GM19324 (cell line): ENCODE measurements at regions not wholly inside any gene's neighbourhood (a gene's known extent, or its start where the extent isn't known, plus 50 kb on each side); places are given as distances from the start of the nearest gene placed in this dataset.

ENCODE experiments used
- ATAC-seq: cut with Tn5 transposase; IDR thresholded peaks from one replicate; pipeline ENCODE4 v1.9.1; 2021; ENCODE audit warnings: mild to moderate bottlenecking, moderate library complexity; ENCODE audit not compliant: unreplicated experiment, low FRiP score

DNA sequence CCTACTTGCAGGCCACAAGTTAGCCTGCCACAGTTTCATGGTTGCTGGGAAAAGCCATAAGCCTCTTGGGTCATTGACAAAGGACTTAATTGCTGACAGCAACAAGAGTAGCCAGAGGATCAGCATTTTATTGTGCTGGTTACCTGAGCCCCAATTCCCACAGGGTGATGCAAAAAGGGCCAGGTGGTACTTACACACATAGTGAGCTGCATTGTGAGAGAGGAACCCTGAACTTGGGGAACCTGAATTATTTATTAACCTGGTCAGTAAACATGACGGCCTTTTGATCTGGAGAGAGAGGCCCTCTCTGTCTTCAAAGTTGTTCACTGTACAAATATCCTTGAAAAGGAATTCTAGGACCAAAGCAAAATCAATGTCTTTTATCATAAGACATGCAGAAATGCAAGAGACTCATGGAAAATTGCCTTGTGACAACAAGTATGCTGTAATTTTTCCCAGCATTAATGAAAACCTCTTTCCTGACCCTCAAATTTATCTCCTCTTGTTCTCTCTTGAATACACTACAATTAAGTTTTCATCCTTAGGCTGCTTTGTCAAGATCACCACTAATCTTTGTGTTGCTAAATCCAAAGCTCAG lies 102.9 kb upstream of the PHYHIPL start:
- ATAC-seq, result peak; percentile 57

DNA sequence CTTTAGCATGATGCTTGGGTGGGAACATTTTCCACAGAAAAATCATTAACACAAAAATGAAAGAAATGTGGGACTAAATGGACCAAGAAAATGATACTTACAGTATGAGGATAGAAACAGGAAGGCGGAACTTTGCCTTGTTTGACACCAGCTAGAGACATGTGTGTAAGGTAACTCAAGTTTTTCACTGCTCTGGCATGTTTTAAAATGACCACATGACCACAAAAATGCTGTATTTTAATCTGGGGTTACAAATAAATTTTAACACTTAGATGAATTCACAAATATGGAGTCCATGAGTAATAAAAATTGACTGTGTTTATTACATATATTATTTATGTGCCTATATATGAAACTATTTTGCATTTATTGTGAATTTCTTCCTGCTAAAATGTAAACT lies 100.9 kb upstream of the PHYHIPL start:
- no peak for ATAC-seq

GRCh38 chr10:59077855-59078254 lies 98.6 kb upstream of the PHYHIPL start:
- ATAC-seq, result no peak

GRCh38 chr10:59078978-59079377 lies 97.5 kb upstream of the PHYHIPL start:
- ATAC-seq, result no peak

GRCh38 chr10:59079386-59080226 lies 96.8 kb upstream of the PHYHIPL start:
- ATAC-seq, result no peak

- no peak for ATAC-seq
Measured at GRCh38 chr10:59082249-59082648, 94.2 kb upstream of the PHYHIPL start.

GRCh38 chr10:59085054-59085453 lies 91.4 kb upstream of the PHYHIPL start:
- no peak for ATAC-seq

DNA sequence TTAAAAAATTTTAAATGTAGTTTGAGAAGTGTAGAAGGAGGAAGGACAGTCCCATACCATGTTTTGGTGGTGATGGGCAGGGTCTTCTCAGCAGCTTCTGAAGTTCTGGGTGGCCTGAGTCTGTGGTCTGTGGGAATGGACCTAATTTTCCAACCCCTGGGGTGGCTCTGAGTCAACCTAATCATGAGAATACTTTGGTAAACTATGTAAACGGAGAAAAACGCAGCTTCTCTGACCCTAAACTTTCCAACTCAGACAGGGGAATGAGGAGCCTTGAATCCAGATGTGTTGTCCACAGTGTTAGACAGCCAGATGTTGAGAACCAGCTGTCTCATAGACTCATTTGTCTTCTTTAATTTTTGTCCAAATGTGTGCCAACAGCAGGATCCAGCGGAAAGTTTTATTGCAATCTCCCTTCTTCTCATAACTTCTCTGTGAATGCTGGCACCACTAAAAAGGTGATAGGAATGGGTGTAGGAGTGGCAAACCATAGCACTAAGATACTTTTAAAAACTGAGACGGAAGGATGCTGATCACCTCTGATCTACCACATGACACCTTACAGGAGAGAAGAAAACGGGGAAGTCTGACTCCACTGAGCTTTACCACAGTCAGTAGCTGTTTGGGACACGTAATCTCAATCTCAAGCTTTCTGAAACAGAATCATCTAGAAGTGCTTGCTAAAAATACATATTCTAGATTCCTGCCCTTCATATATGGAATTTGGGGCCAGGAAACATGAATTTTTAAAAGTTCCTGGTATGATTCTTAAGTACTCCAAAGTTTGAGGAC lies 90.5 kb upstream of the PHYHIPL start:
- no peak for ATAC-seq

DNA sequence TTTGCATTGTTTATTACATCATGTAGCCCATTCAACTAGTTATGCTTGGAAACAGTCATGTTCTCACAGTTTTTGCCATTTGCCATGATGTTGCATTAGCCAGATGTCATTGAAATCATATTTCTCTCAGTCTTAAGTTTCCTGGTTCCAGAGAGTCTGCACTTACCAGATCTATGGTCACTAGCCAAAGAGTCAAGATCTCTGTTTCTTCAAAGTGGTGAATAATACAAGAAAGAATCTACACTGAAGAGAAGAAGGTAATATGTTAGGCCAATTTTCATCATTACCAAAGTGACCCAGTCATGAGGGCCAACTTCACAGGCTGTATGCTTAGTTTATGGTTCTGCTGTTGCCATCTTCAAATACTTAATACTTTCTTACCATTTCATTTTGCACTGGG lies 89.0 kb upstream of the PHYHIPL start:
- no peak for ATAC-seq

- no peak for ATAC-seq
Measured at GRCh38 chr10:59088912-59089573, 87.4 kb upstream of the PHYHIPL start.

- no peak for ATAC-seq
Measured at GRCh38 chr10:59090817-59091622, 85.4 kb upstream of the PHYHIPL start.

- no peak for ATAC-seq
Measured at GRCh38 chr10:59093461-59093860, 83.0 kb upstream of the PHYHIPL start.

DNA sequence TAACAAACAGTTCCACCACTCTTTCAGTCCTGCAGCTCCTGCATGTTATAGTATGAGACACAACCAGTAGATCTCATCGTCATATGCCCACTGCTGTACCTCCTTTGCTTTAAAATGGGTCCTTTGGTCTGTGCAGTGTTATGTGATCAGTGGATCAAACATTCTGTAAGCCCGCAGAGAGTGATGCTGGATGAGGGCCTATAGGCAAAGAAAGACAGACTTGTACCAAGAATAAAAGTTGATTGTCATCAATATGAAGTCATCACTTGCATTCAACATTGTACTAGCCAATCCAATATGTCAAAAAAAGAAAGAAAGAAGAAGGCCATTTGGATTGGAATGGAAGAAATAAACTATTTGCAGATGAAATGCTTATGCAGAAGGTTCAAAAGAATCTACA lies 79.8 kb upstream of the PHYHIPL start:
- no peak for ATAC-seq

GRCh38 chr10:59098387-59098786 lies 78.1 kb upstream of the PHYHIPL start:
- no peak for ATAC-seq

- ATAC-seq, result no peak
Measured at GRCh38 chr10:59098831-59099452, 77.5 kb upstream of the PHYHIPL start.

DNA sequence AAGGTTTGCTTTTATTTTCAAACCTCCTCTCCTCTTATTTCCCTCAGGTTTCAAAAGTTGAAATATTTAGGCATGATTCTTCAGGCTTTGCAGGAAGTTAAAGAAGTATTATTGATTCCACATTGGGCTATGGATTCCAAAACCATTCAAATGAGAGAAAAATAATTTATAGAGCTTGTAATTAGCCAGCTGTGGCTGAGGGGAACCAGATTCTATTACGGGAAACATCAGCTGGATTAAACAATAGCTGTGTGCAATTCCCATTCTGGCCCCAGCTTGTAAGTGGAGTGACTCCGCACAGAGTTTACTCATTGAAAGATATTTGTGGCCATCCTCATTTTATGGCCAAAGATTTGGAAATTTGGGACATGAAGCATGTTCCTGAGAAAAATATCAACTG lies 77.0 kb upstream of the PHYHIPL start:
- ATAC-seq, result no peak

DNA sequence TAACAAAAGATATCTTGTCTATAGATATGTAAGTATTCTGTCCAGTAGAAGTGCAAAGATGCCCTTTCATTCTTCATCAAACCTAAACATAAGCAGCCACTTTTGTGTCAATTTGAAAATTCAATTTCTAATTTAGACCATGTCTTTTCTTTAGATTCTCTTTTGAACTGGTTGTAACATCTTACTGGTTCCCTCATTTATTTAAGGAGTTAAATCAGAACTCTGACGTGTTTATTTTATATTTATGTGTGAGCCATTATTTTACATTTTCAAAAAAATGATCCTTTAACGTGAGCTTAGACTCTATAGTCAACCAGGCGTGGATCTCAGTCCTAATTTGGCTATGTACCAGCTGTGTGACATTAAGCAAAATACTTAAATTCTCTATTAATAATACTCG lies 74.0 kb upstream of the PHYHIPL start:
- ATAC-seq, result no peak

DNA sequence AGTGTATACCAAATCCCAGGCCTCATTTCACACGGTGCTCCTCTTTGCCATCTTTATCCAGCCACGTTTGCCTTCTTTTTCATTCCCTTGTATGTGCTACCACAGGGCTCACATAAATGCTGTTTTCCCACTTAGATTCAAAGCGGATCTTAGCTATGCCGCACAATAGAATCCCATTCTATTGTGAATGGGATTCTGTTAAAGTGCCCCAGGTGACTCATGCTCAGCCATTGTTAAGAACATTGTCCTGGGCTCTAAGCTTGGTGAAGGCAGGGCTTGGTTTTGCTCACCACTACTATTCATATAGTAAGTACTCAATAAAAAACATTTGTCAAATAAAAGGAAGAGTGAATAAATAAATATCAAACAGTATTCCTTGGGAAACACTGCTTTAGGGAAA lies 72.3 kb upstream of the PHYHIPL start:
- no peak for ATAC-seq

GRCh38 chr10:59106441-59106840 lies 70.0 kb upstream of the PHYHIPL start:
- ATAC-seq, result no peak

GRCh38 chr10:59107147-59107546 lies 69.3 kb upstream of the PHYHIPL start:
- ATAC-seq, result no peak
